ENCODE measurements at regions not wholly inside any gene's neighbourhood (a gene's known extent, or its start where the extent isn't known, plus 50 kb on each side); places are given as distances from the start of the nearest gene placed in this dataset.
"Not testable (repeated sequence)": the region's sequence is repeated elsewhere in the genome, so short reads cannot be mapped to it uniquely, and the experiment has no call there.

GRCh38 chr6:134663800-134664535 is 285.9 kb downstream of the ALDH8A1 start:
- H3K4me2 ChIP-seq (ENCODE audit: extremely low read depth, insufficient read depth, low read length): no peak overlapping the region
- H4K20me1 ChIP-seq (ENCODE audit: control insufficient read depth, extremely low read depth, insufficient read depth, low read length): no peaks in the 10 kb centered on the region
- no peak overlapping the region for H3K4me3 ChIP-seq (replicated peaks in 1 of 4; ENCODE audit: control extremely low read depth in 1 of 4, insufficient read depth in 1 of 4, low read depth in 3 of 4, low read length in 4 of 4)
- H3K36me3 ChIP-seq (ENCODE audit: control insufficient read depth, insufficient read depth, low read length): no peaks in the 10 kb centered on the region
- DNase-seq (ENCODE audit: low read depth in 2 of 2): peak in 1 of 2 donors; percentile 33
- H3K9ac ChIP-seq (ENCODE audit: insufficient read depth, low read length): no peak overlapping the region
- H3K27me3 ChIP-seq (ENCODE audit: control insufficient read depth, insufficient read depth, low read length): no peaks in the 10 kb centered on the region
- H2AFZ ChIP-seq (ENCODE audit: low read length): no peak overlapping the region
- H3K79me2 ChIP-seq (ENCODE audit: control insufficient read depth, insufficient read depth, low read length): no peaks in the 10 kb centered on the region
- no peak overlapping the region for H3K27ac ChIP-seq (ENCODE audit: insufficient read depth, low read length)
- H3K4me1 ChIP-seq (ENCODE audit: control insufficient read depth, extremely low read depth, insufficient read depth, low read length): no peaks in the 10 kb centered on the region
- no peak for TF ChIP-seq EZH2 (IDR thresholded peaks at IDR 0.05; ENCODE audit: low read length, missing control alignments)
- TF ChIP-seq, protein P1, sequence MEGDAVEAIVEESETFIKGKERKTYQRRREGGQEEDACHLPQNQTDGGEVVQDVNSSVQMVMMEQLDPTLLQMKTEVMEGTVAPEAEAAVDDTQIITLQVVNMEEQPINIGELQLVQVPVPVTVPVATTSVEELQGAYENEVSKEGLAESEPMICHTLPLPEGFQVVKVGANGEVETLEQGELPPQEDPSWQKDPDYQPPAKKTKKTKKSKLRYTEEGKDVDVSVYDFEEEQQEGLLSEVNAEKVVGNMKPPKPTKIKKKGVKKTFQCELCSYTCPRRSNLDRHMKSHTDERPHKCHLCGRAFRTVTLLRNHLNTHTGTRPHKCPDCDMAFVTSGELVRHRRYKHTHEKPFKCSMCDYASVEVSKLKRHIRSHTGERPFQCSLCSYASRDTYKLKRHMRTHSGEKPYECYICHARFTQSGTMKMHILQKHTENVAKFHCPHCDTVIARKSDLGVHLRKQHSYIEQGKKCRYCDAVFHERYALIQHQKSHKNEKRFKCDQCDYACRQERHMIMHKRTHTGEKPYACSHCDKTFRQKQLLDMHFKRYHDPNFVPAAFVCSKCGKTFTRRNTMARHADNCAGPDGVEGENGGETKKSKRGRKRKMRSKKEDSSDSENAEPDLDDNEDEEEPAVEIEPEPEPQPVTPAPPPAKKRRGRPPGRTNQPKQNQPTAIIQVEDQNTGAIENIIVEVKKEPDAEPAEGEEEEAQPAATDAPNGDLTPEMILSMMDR (conservative IDR thresholded peaks at IDR 0.05 in 1 of 2, IDR thresholded peaks at IDR 0.05 in 1 of 2; ENCODE audit: low read depth in 1 of 2, low read length in 2 of 2): no peak
- H3K9me3 ChIP-seq (ENCODE audit: control insufficient read depth, insufficient read depth, low read depth, low read length): no peaks in the 10 kb centered on the region

- no peaks in the 10 kb centered on the region for H4K20me1 ChIP-seq (ENCODE audit: control insufficient read depth, extremely low read depth, insufficient read depth, low read length)
- H3K4me1 ChIP-seq (ENCODE audit: control insufficient read depth, extremely low read depth, insufficient read depth, low read length): peaks cover 2% of the 10 kb centered on the region
- no peak overlapping the region for H3K4me2 ChIP-seq (ENCODE audit: extremely low read depth, insufficient read depth, low read length)
- H3K36me3 ChIP-seq (ENCODE audit: control insufficient read depth, insufficient read depth, low read length): no peaks in the 10 kb centered on the region
- H3K9me3 ChIP-seq (ENCODE audit: control insufficient read depth, insufficient read depth, low read depth, low read length): no peaks in the 10 kb centered on the region
- no peaks in the 10 kb centered on the region for H3K27me3 ChIP-seq (ENCODE audit: control insufficient read depth, insufficient read depth, low read length)
- no peak overlapping the region for H2AFZ ChIP-seq (ENCODE audit: low read length)
- no peak overlapping the region for H3K9ac ChIP-seq (ENCODE audit: insufficient read depth, low read length)
- no peaks in the 10 kb centered on the region for H3K79me2 ChIP-seq (ENCODE audit: control insufficient read depth, insufficient read depth, low read length)
- no peak overlapping the region for H3K27ac ChIP-seq (ENCODE audit: insufficient read depth, low read length)
- TF ChIP-seq, protein P1 (conservative IDR thresholded peaks at IDR 0.05 in 1 of 2, IDR thresholded peaks at IDR 0.05 in 1 of 2; ENCODE audit: low read depth in 1 of 2, low read length in 2 of 2): no peak
- no peak for TF ChIP-seq EZH2 (IDR thresholded peaks at IDR 0.05; ENCODE audit: low read length, missing control alignments)
- no peak for DNase-seq (ENCODE audit: low read depth in 2 of 2)
- H3K4me3 ChIP-seq (replicated peaks in 1 of 4; ENCODE audit: control extremely low read depth in 1 of 4, insufficient read depth in 1 of 4, low read depth in 3 of 4, low read length in 4 of 4): no peak overlapping the region
Observed at GRCh38 chr6:134663356-134663755, 286.5 kb downstream of the ALDH8A1 start.

GRCh38 chr6:134662077-134662700 is 287.7 kb downstream of the ALDH8A1 start:
- Histone ChIP-seq H3K27me3 (ENCODE audit: control insufficient read depth, insufficient read depth, low read length) (no peaks in the 10 kb centered on the region), H3K4me3 (replicated peaks in 1 of 4; ENCODE audit: control extremely low read depth in 1 of 4, insufficient read depth in 1 of 4, low read depth in 3 of 4, low read length in 4 of 4) (no peak overlapping the region), H3K4me1 (ENCODE audit: control insufficient read depth, extremely low read depth, insufficient read depth, low read length) (peaks cover 2% of the 10 kb centered on the region), H2AFZ (ENCODE audit: low read length) (no peak overlapping the region), H3K4me2 (ENCODE audit: extremely low read depth, insufficient read depth, low read length) (no peak overlapping the region), H3K36me3 (ENCODE audit: control insufficient read depth, insufficient read depth, low read length) (no peaks in the 10 kb centered on the region), H3K79me2 (ENCODE audit: control insufficient read depth, insufficient read depth, low read length) (no peaks in the 10 kb centered on the region), H4K20me1 (ENCODE audit: control insufficient read depth, extremely low read depth, insufficient read depth, low read length) (no peaks in the 10 kb centered on the region), H3K9me3 (ENCODE audit: control insufficient read depth, insufficient read depth, low read depth, low read length) (no peaks in the 10 kb centered on the region), H3K9ac (ENCODE audit: insufficient read depth, low read length) (no peak overlapping the region), H3K27ac (ENCODE audit: insufficient read depth, low read length) (no peak overlapping the region)
- TF ChIP-seq, protein P1 (conservative IDR thresholded peaks at IDR 0.05 in 1 of 2, IDR thresholded peaks at IDR 0.05 in 1 of 2; ENCODE audit: low read depth in 1 of 2, low read length in 2 of 2): no peak
- no peak for TF ChIP-seq EZH2 (IDR thresholded peaks at IDR 0.05; ENCODE audit: low read length, missing control alignments)
- DNase-seq (ENCODE audit: low read depth in 2 of 2): no peak

DNA sequence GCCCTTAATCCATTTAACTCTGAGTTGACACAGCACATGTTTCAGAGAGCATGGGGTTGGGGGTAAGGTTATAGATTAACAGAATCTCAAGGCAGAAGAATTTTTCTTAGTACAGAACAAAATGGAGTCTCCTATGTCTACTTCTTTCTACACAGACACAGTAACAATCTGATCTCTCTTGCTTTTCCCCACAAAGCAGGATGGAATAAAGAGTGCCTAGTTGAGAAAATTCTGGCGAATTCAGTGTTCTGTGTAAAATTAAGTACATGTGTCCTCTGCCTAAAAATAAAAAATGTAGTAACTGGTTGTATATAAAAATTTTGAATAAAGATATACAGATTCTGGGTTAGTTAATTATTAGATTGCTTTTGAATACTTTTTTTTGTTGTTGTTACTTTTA is 290.0 kb downstream of the ALDH8A1 start:
- not testable (repeated sequence) for H3K9ac ChIP-seq (ENCODE audit: insufficient read depth, low read length); H3K4me1 ChIP-seq (ENCODE audit: control insufficient read depth, extremely low read depth, insufficient read depth, low read length); H3K79me2 ChIP-seq (ENCODE audit: control insufficient read depth, insufficient read depth, low read length); H3K4me2 ChIP-seq (ENCODE audit: extremely low read depth, insufficient read depth, low read length); H3K27ac ChIP-seq (ENCODE audit: insufficient read depth, low read length); DNase-seq (ENCODE audit: low read depth in 2 of 2); H4K20me1 ChIP-seq (ENCODE audit: control insufficient read depth, extremely low read depth, insufficient read depth, low read length); H3K27me3 ChIP-seq (ENCODE audit: control insufficient read depth, insufficient read depth, low read length); H2AFZ ChIP-seq (ENCODE audit: low read length); H3K9me3 ChIP-seq (ENCODE audit: control insufficient read depth, insufficient read depth, low read depth, low read length); H3K4me3 ChIP-seq (replicated peaks in 1 of 4; ENCODE audit: control extremely low read depth in 1 of 4, insufficient read depth in 1 of 4, low read depth in 3 of 4, low read length in 4 of 4); H3K36me3 ChIP-seq (ENCODE audit: control insufficient read depth, insufficient read depth, low read length)
